Kasumi-1 (cell line): ENCODE measurements at regions not wholly inside any gene's neighbourhood (a gene's known extent, or its start where the extent isn't known, plus 50 kb on each side); places are given as distances from the start of the nearest gene placed in this dataset.

Experiments used
- DNase-seq, 2 experiments: peaks; one replicate each; lab custom pipeline; 2025; lab: John Stamatoyannopoulos, UW

DNA sequence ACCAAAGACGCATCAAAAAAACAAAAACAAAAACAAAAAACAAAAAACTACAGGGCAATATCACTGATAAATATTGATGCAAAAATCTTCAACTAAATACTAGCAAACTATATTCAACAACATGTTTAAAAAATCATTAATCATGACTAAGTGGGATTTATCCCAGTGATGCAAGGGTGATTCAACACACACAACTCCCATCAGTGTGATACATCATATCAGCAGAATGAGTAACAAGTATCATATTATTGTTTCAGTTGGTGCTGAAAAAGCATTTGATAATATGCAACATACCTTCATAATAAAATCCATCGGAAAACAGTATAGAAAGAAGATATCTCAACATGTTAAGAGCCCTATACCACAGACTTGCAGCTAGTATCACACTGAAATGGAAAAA, 953.0 kb downstream of the AMY1C start:
- no peak for DNase-seq

DNA sequence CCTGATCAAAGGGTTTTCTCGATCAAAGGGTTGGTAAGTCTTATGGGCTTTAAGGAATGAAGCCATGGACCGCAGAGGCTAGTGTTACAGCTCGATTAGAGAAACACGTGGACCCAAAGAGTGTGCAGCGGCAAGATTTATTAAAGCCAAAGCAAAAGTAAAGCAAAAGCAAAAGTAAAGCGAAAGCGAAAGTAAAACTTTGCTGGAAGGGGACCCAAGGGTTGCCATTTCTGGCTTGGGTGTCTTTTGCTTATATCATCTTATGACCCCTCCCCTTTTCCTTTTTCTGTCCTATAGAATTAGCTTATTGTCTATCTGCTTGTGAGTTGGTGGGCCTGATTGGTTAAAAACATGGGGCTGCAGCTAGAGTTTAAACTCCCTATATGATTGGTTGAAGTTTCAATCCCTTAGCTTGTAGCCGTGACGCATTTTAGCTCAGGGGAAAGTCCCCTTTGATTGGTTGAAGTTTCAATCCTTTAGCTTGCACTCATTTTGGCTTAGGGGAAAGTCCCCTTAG, 957.0 kb downstream of the AMY1C start:
- no peak for DNase-seq

DNA sequence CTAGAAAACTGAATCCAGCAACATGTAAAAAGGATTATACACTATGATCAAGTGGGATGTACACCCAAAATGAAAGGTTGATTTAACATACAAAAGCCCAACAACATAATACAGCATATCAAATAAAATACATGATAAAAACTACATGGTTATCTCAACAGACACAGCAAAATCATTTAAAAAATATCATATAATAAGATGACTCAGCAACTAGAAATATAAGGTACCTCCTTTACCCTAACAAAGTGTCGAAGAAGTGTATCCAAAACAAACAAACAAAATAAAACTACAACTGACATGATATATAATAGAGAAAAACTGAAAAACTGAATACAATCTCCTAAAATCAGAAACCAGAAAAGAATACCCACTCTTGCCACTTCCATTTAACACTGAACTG, 969.1 kb downstream of the AMY1C start:
- no peak for DNase-seq

DNA sequence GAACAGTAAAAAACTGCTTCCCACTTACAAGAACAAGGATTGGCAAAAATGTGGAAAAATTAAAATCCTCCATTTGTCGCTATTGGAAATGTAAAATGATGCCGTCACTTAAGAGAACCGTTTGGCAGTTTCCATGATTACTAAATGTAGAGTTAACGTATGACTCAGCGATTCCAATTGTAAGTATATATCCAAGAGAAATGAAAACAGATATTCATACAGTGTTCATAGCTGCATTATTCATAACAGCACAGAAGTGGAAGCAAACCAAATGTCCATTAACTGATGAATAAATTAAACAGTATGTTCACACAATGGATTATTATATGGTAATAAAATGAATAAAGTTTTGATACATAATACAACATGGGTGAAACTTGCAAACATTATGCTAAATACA, 971.0 kb downstream of the AMY1C start:
- no peak for DNase-seq

DNA sequence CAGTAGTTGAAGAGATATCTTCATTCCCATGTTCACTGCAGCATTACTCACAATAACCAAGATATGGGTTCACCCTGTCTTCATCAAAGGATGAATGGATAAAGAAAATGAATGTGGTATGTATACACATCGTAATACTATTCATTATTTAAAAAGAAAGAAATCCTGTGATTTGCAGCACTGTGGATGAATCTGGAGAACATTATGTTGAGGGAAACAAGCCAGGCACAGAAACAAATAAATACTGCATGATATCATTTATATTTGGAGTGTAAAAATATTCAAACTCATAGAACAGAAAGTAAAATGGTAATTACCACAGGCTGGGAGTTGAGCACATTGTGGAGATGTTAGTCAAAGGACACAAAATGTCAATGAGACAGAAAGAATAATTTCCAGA, 977.2 kb downstream of the AMY1C start:
- DNase-seq = no peak

DNA sequence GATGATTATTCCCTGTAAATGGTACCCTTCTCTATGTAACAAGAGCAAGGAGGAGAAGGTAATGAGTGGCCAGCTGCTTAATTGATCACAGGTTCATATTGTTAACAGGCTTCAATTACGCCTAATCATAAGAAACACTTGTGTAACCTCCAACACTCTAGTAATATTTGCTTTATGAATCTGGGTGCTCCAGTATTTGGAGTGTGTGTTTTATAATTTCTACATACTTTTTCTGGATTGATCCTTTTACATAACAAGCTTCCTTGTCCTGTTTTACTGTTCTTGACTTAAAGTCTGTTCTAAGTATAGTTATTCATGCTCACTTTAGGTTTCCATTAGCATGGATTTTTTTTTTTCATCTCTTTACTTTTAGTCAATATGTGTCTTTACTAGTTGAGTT, 984.2 kb downstream of the AMY1C start:
- DNase-seq = no peak

DNA sequence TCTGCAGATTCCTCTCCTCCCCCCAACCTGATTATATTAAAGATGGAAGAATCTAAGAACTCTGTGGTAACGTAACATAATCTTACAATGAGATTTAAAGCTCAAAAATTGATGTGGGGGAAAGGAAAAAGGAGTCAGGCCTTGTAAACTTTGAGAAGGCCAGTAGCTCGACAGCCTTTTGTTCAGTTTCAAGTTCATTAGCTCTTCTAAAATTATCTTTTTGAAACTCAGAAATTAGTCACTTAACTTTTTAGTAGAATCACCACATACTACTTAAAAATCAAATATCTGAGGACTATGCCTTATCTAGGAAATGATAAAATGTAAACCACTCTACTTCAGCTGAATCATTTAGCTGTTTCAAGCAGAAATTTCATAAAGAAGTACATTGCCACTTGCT, 996.2 kb downstream of the AMY1C start:
- no peak for DNase-seq

DNA sequence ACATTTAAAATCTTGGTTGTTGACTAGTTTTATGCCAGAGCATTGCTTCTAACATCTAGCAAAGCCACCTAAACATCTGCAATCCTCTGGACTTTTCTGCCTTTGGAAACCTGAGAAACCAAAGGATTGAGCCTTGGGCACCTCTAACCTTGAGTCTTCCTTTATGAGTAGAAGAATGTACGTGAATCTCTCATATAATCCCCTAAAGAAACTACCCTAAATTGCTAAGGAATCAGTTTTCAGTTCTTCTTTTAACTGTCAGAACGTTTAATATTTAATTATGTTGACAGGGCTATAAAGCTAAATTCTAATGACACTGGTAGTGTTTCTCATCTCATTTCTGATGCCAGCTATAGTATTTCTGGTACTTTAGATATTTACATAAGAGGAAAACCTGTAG, 997.3 kb downstream of the AMY1C start:
- DNase-seq = no peak

DNA sequence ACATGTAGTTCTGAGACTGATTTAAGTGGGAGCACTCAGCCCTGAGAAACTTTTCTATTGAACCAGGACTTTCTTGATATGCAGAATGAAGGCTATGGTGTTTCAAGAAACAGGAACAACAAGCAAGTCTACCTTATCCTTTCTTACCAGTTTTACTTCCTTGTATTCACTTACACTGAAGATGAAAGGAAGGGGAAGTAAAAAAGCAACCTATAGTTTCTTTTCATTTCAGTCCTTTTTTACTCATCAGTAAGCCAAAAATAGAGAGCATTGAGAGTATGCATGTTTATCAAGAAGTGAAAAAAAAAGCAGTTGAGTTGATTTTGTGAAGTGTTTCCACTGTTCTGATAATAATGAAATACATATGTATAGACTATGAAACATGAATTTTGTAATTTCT, 1010.3 kb downstream of the AMY1C start:
- peak; percentile 64 to 66 for DNase-seq

DNA sequence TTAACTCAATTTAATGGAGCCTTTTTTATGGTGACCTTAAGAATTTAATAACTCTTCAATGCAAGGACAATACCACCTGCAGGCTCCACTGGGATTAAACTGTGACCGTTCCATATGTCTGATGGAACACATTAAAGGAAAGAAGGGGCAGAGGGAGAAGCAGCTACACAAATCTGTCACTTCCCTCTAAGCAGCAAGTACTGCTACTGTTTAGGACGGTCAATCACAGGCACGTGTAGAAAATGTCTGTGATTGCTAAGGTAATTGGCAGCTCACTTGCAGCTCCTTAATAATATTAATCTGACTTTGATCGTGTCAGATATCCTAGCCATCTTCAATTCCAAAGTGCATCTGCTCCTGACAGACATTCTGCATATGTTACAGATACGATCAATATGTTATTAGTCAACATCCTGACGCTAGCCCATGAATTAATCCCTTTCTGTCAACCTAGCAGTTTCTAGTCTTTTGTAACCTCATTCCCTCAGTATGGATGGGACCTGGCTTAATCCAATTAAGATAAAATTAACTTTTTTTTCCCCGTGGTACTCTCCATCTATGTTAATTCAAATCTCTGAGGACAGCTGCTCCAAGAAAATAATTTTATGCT, 1012.4 kb downstream of the AMY1C start:
- no peak for DNase-seq

DNA sequence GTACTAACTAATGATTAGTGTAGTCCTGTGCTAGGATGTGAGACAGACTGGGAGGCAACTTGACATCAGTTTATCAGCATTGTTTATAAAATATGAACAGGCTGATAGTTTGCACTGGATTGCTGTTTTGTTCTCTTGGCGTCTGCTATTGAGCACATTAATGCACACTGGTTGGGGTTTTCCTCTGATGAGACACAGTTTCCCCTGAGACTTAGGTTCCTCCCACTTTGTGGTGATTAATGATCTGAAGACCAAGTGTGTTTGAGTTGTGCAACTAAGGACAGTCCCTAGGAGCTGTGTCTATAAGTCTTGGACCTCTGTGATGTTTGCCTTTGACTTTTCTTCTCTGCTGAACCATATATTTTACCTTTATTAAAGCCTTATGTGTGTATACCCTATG, 1015.4 kb downstream of the AMY1C start:
- peak in 1 of 2 experiments; percentile 1 for DNase-seq

DNA sequence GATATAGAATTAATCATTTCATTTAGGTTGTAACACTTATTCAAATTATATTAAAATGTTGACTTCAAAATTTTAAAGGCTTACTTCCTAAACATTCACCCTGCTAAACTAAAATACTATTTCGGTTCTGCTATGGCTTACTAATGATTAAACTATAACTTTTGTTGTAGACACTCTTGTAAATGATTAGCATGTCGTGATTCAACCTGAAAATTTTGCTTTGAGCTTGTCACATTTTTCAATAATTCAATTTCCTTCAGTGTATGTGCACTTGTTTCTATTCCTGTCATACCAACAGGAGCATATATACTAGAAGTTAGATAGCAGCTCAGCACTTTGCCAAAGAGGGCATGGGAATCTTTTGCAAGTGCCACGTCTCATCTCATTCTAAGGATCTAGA, 1018.8 kb downstream of the AMY1C start:
- DNase-seq = no peak

DNA sequence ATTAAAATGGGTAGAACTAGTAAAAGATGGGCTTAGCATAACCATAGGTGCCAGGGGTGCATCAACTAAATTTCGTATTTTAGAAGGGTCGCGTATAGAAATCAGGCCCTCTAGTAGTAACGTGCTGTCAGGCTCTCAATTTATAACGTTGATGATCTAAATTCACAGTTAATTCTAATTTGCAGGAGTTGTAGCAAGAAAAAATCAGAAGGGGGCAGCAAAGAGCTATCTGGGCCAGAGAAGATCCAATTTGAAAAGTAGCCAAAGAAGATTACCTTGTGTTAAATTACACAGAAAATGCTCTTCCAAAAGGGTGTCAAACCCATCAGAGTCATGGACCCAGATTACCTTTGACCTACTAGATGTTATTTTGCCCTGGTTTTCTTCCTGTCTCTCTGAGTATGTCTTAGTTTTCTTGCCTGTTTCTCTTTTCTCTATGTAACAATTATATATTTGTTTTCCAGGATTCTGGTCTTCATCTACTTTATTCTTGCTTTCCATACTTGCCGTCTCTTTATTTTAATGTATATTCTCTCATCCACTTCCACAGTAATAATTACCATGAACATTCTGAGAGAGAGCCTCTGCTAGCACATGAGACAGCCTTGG, 1030.9 kb downstream of the AMY1C start:
- peak; percentile 56 to 81 for DNase-seq

DNA sequence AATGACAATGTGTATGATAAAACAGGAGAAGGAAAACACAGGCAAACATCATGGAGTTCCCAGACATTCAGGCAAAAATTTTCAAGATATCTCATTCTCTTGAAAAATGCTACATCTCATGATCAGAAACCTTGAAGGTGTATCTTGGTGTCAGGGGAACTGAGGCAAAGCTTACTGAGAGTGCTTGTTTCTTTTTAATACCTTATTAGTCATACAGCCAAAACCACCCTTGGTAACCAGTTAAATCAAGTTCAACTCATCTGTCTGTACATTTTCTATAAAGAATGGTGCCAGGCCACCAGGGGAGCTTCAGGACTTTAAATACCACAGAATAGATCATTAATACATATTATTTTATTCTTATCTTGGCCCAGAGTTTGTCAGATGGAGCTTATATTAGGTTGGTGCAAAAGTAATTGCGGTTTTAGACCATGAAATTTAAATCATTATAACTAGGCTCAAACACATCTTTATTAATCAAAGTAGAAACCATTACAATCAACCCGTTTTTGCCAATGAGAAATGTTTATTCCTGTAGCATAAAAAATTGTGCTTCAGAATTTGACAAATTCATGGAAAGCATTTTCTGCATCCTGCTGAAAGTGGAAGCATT, 1036.0 kb downstream of the AMY1C start:
- no peak for DNase-seq

DNA sequence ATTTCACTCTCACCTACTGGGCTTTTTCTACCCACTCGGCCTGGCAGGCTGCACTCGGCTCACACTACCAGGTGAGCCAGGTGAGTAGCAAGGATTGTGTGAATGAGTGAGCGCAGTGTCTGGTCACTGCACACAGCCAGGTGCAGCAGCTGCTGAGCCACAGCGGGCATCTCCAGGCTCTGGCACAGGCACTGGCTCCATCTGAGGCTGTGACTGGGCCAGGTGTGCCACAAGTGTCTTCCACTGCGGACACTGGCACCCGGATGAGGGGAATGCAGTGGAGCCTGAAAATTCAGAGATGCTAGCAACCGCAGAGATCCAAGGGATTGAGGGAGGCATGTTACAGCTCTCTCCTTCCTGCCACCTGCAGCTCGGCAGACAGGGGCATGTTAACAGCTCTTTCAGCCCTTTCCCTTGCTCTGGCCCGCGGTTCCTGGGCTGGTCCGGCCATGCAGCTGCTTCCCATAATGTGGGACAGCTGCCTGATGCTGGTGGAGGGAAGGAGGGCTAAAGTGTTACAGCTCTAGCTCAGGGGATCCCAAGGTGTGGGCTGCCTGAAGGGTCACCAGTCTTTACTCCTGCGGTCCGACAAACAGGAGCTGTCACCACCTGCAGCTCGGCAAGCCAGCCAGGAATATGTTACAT, 1038.3 kb downstream of the AMY1C start:
- no peak for DNase-seq

DNA sequence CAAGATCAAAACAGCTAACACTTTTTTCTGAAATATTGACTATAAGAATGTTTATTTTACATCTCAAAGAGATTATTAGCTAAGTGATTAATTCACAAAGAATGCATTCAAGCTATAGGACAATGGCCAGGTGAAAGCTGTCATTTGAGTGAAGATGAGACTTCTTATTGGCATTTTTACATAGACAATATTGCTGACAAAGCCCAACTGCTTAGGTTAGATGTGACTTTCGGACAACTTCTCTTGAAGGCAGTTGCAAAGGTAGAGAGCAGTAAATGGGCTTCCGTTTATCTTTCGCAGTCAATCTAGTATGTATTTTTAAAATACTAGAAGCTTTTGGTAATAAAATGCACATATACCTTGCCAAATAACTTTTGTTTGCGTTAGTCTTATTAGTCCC, 1041.3 kb downstream of the AMY1C start:
- DNase-seq = no peak

DNA sequence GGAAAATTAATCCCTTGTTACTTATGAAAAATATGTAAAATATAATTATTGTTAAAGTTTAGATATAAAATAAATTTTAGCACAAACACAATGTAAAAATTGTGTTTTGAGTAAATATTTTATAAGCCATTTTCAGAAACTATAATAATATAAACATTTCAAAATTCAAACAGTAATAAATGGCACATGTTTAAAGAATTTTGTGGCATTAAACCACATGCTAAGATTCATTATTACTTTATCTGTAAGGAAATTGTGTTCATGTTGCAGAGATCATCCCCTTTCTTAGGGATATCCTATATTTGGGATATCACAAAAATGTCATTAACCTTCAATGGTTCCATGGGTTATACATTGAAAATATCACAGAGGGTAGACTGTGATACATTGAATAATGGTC, 1044.3 kb downstream of the AMY1C start:
- no peak for DNase-seq

DNA sequence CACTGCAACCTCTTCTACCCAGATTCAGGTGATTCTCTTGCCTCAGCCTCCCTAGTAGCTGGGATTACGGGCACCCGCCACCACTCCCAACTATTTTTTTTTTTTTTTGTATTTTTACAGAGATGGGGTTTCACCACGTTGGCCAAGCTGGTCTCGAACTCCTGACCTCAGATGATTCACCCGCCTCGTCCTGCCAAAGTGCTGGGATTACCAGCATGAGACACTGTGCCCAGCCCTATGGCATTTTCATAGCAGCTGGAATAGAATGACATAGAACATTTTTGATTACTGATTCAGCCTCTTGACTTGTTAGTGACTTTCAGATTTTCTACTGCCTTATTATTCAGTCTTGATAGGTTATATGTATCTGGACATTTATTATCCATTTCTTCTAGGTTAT, 1046.2 kb downstream of the AMY1C start:
- no peak for DNase-seq

DNA sequence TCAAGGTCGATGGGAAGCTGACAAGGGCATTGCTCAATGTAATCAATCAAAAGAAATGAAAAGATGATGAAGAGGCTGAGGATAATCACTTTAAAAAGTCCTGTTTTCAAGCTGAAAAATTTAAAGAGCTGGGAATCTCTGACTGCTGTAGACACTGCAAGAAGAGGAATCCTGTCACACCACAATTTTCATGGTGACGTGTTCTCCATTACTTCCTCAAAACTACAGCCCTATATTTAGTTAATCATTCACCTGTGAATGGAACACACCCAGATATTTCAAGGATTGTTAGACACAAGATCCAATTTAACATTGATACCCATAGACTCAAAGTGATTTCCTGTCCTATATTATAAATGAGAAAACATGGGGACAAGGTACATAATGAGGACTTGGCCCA, 1048.3 kb downstream of the AMY1C start:
- DNase-seq = no peak

DNA sequence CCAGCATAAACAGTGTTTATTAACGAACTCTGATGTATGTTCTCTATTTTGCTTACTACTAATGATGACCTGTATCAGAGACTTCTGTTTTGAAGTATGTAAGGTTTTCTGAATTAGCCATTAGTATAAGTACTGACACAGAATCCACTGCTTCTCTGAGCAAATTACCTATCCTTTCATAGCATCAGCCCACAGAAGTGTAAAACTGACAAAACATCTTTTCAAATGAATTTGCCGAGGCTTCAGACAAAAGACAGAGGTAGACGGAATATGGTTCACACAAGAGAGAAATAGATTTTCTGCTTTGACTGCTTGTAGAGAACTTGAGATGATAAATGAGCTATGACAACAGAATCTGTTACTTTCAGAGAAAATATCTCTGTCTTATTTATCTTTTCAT, 1051.6 kb downstream of the AMY1C start:
- no peak for DNase-seq

DNA sequence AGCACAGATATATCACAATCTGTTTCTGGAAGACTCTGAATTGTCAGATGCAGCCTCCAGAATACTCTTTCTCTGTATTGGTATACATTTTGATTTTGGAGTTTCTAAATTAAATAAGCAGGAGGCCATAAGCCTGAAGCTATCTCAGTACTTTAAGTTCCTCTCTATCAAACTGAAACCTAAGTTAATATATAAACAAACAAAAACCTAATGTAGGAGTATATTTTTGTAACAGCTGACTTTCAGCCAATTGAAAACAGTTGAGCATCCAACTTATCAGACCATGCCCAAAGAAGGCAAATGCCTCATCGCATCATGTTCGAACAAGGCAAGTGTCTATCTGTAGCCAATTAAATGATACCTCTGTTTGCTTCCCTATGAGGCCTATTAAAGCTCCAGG, 1054.4 kb downstream of the AMY1C start:
- DNase-seq = no peak

DNA sequence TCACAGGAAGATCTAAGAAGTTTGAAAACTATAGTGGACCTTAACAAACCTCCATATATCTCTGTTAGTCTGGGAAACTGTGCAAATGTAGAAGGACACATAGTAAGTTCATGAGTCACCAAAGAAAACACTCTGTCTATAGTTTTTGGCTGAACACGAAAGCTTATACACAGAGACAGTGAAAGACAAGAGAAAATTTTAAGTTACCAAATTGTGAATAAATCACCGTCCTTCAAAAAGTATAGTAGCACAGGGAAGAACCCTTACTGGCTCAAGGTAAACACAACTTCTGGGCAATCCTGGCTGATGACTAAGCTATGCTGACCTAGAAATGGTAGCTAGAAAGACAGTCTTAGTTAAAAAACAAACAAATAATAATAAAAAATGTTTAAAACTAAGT, 1057.9 kb downstream of the AMY1C start:
- DNase-seq = no peak

DNA sequence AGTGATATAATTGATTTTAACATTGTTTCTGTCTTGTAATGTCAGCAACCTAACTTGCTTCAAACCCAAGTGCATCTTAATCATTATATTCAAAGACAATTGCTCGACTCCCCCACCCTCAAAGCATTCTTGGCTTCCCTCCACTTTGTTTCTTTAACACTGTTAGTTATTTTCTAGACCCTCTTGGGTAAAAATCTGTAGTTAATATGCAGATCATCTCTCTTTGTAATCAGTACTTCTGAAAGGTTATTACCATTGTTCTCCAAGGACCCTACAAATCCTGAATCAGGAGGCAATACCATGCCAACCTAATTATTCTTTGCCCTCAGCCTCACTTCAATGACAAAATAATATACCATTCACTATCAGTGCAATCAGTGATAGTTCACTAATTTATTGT, 1075.7 kb downstream of the AMY1C start:
- no peak for DNase-seq
